B cell (primary cell): ENCODE measurements at regions not wholly inside any gene's neighbourhood (a gene's known extent, or its start where the extent isn't known, plus 50 kb on each side); places are given as distances from the start of the nearest gene placed in this dataset.

ENCODE experiments used
- ATAC-seq: fragments of 200-7000 bp; cut with Tn5 transposase; one replicate; pipeline ENCODE4 v1.10.0; 2021; ENCODE audit warnings: low read depth, mild to moderate bottlenecking, moderate number of reproducible peaks, moderate library complexity
- CTCF ChIA-PET: fragments of 350-600 bp; sonication (Branson Sonifier 250); formaldehyde crosslinking; loops from one replicate; lab custom pipeline; 2021; ENCODE audit warnings: antibody characterized with exemption, inconsistent platforms; lab: Charles Lee
- POLR2A ChIA-PET: fragments of 350-600 bp; sonication (Branson Sonifier 250); formaldehyde crosslinking; loops from one replicate; lab custom pipeline; 2021; ENCODE audit warnings: antibody characterized with exemption; lab: Charles Lee
- DNase-seq: peaks from one replicate; pipeline ENCODE4 v3.0.0; 2013
- H2AFZ ChIP-seq: 2 replicates; pipeline ENCODE4 v1.6.1; 2012; ENCODE audit warnings: mild to moderate bottlenecking, low read depth, low read length; ENCODE audit not compliant: insufficient read depth, poor library complexity, severe bottlenecking
- H3K27ac ChIP-seq, 2 donors: 1 replicate in 1 of 2; 2 replicates in 1 of 2; pipeline ENCODE4 v1.5.1; 2012 to 2013; ENCODE audit warnings: low read length in 2 of 2, mild to moderate bottlenecking in 2 of 2, moderate library complexity in 1 of 2
- H3K27me3 ChIP-seq, 4 experiments: fragments of 200-600 bp in 1 of 4; sonication (generic) in 1 of 4; replicated peaks in 1 of 4; 1 replicate in 2 of 4; 2 replicates in 2 of 4; pipeline versions ENCODE4 v1.6.1 to v1.7.0; 2013 to 2016; ENCODE audit warnings: low read length in 3 of 4, mild to moderate bottlenecking in 2 of 4, mixed read lengths in 1 of 4, moderate library complexity in 1 of 4; ENCODE audit not compliant: insufficient read depth in 4 of 4, control insufficient read depth in 3 of 4; ENCODE audit errors: control extremely low read depth in 1 of 4
- H3K36me3 ChIP-seq, 2 experiments: replicated peaks in 1 of 2; 1 replicate in 1 of 2; 2 replicates in 1 of 2; pipeline versions ENCODE4 v1.6.1 to v1.7.1; 2013; ENCODE audit warnings: low read length in 1 of 2; ENCODE audit not compliant: insufficient read depth in 2 of 2, control insufficient read depth in 1 of 2; ENCODE audit errors: control extremely low read depth in 1 of 2, extremely low read depth in 1 of 2
- H3K4me1 ChIP-seq, 2 donors: fragments of 200-600 bp in 1 of 2; sonication (generic) in 1 of 2; 1 replicate in 1 of 2; 2 replicates in 1 of 2; pipeline versions ENCODE4 v1.5.1 to v1.6.1; 2013 to 2017; ENCODE audit warnings: low read length in 2 of 2; ENCODE audit not compliant: control insufficient read depth in 2 of 2, insufficient read depth in 2 of 2
- H3K4me2 ChIP-seq: replicated peaks from 2 replicates; pipeline ENCODE3; 2012; ENCODE audit warnings: mild to moderate bottlenecking, low read depth, low read length; ENCODE audit not compliant: poor library complexity, severe bottlenecking
- H3K4me3 ChIP-seq, 5 experiments: fragments of 200-600 bp in 1 of 5; sonication (generic) in 1 of 5; 1 replicate in 3 of 5; 2 replicates in 2 of 5; pipeline versions ENCODE4 v1.5.1 to v1.7.0; 2011 to 2016; ENCODE audit warnings: low read length in 4 of 5, mild to moderate bottlenecking in 4 of 5, low read depth in 2 of 5, control low read depth in 1 of 5, moderate library complexity in 1 of 5; ENCODE audit not compliant: insufficient read depth in 1 of 5; ENCODE audit errors: control extremely low read depth in 1 of 5, extremely low read depth in 1 of 5
- H3K79me2 ChIP-seq: fragments of 200-600 bp; sonication (generic); one replicate; pipeline ENCODE4 v1.6.0; 2016; ENCODE audit warnings: low read length; ENCODE audit not compliant: control insufficient read depth, insufficient read depth
- H3K9ac ChIP-seq: fragments of 200-600 bp; sonication (generic); 2 replicates; pipeline ENCODE4 v1.6.1; 2017; ENCODE audit warnings: mild to moderate bottlenecking, low read length, moderate library complexity
- H3K9me3 ChIP-seq, 3 donors: one replicate each; pipeline versions ENCODE4 v1.6.1 to v1.7.1; 2013; ENCODE audit warnings: low read length in 2 of 3; ENCODE audit not compliant: control insufficient read depth in 2 of 3, insufficient read depth in 1 of 3; ENCODE audit errors: control extremely low read depth in 1 of 3
- H4K20me1 ChIP-seq: 2 replicates; pipeline ENCODE4 v1.6.0; 2012; ENCODE audit warnings: mild to moderate bottlenecking, low read length; ENCODE audit not compliant: insufficient read depth, control insufficient read depth, poor library complexity, severe bottlenecking
- H3K27ac Mint-ChIP-seq: one replicate; pipeline ENCODE4 v1.8.0; 2021; ENCODE audit warnings: mixed read lengths
- H3K27me3 Mint-ChIP-seq: one replicate; pipeline ENCODE4 v1.8.0; 2021; ENCODE audit warnings: mixed read lengths
- H3K4me1 Mint-ChIP-seq: one replicate; pipeline ENCODE4 v1.8.0; 2021; ENCODE audit warnings: mixed read lengths
- H3K4me3 Mint-ChIP-seq: one replicate; pipeline ENCODE4 v1.8.0; 2021; ENCODE audit warnings: mixed read lengths
- H3K9me3 Mint-ChIP-seq: one replicate; pipeline ENCODE4 v1.8.0; 2022; ENCODE audit warnings: mixed read lengths; ENCODE audit not compliant: insufficient read depth
- CTCF ChIP-seq: fragments of 200-600 bp; IDR thresholded peaks from one replicate; pipeline ENCODE4 v1.8.0; 2022; ENCODE audit warnings: antibody characterized with exemption, mild to moderate bottlenecking
- EZH2 ChIP-seq: IDR thresholded peaks from 2 replicates; pipeline ENCODE4 v1.6.1; 2012; ENCODE audit warnings: borderline replicate concordance, low read depth, mild to moderate bottlenecking, moderate library complexity, low read length; ENCODE audit not compliant: insufficient read depth, poor library complexity, severe bottlenecking
- WGBS: methylation state at CpG from one replicate; pipeline ENCODE4 v1.1.5; 2013; ENCODE audit warnings: missing lambda C conversion rate; ENCODE audit not compliant: insufficient coverage; 5-methylcytosine and 5-hydroxymethylcytosine counted together
- intact Hi-C: fragments of 100-400 bp; cut with micrococcal nuclease; formaldehyde crosslinking; loops from one replicate; pipeline ENCODE4 v1.10.0; 2022

GRCh38 chr3:5811016-5811415, 623.5 kb downstream of the EDEM1 start:
- H3K27ac Mint-ChIP-seq = no peak overlapping the region
- no peak for TF ChIP-seq EZH2
- no peak for TF ChIP-seq CTCF
- H3K9me3 ChIP-seq = no peaks in the 10 kb centered on the region
- H4K20me1 ChIP-seq = no peaks in the 10 kb centered on the region
- no peaks in the 10 kb centered on the region for H3K27me3 ChIP-seq
- no peak overlapping the region for H2AFZ ChIP-seq
- H3K9me3 Mint-ChIP-seq = no peaks in the 10 kb centered on the region
- no peak overlapping the region for H3K27ac ChIP-seq
- no peaks in the 10 kb centered on the region for H3K4me1 Mint-ChIP-seq
- no peak overlapping the region for H3K9ac ChIP-seq
- ChIA-PET POLR2A (no interaction called here), CTCF (no interaction called here)
- DNase-seq = no peak
- H3K4me3 ChIP-seq = no peak overlapping the region
- H3K4me3 Mint-ChIP-seq = no peak overlapping the region
- 94% methylated on average over 3 of the region's 3 CpGs for WGBS
- intact Hi-C loops = no loop called here
- no peaks in the 10 kb centered on the region for H3K79me2 ChIP-seq
- no peaks in the 10 kb centered on the region for H3K27me3 Mint-ChIP-seq
- no peak overlapping the region for H3K4me2 ChIP-seq
- ATAC-seq = no peak
- no peaks in the 10 kb centered on the region for H3K4me1 ChIP-seq
- H3K36me3 ChIP-seq = no peaks in the 10 kb centered on the region

GRCh38 chr3:5813521-5813920, 626.0 kb downstream of the EDEM1 start:
- Histone ChIP-seq H4K20me1 (no peaks in the 10 kb centered on the region), H3K27me3 (no peaks in the 10 kb centered on the region), H3K36me3 (no peaks in the 10 kb centered on the region), H3K9ac (no peak overlapping the region), H3K9me3 (no peaks in the 10 kb centered on the region), H3K4me2 (no peak overlapping the region), H3K27ac (no peak overlapping the region), H3K4me1 (no peaks in the 10 kb centered on the region), H3K4me3 (no peak overlapping the region), H2AFZ (no peak overlapping the region), H3K79me2 (no peaks in the 10 kb centered on the region)
- WGBS = no CpG with 5 or more reads among the region's 2 CpGs
- TF ChIP-seq CTCF = no peak
- no peak for TF ChIP-seq EZH2
- ChIA-PET POLR2A (no interaction called here), CTCF (no interaction called here)
- H3K9me3 Mint-ChIP-seq = no peaks in the 10 kb centered on the region
- no peak overlapping the region for H3K27ac Mint-ChIP-seq
- no peaks in the 10 kb centered on the region for H3K4me1 Mint-ChIP-seq
- DNase-seq = no peak
- no peaks in the 10 kb centered on the region for H3K27me3 Mint-ChIP-seq
- no peak for ATAC-seq
- intact Hi-C loops = no loop called here
- H3K4me3 Mint-ChIP-seq = no peak overlapping the region
